KMS-11 (cell line): ENCODE measurements at regions not wholly inside any gene's neighbourhood (a gene's known extent, or its start where the extent isn't known, plus 50 kb on each side); places are given as distances from the start of the nearest gene placed in this dataset.

ENCODE experiments used
- H2AFZ ChIP-seq: fragments of 200-600 bp; sonication (generic); 2 replicates; pipeline ENCODE4 v1.6.1; 2016; ENCODE audit warnings: antibody characterized with exemption, mixed run types, low read depth
- H3K27ac ChIP-seq: fragments of 200-600 bp; sonication (generic); 2 replicates; pipeline ENCODE4 v1.6.1; 2016; ENCODE audit warnings: mild to moderate bottlenecking, mixed run types
- H3K27me3 ChIP-seq: fragments of 200-600 bp; sonication (generic); 2 replicates; pipeline ENCODE4 v1.6.1; 2017; ENCODE audit warnings: mild to moderate bottlenecking, low read depth, mixed run types, moderate library complexity; ENCODE audit not compliant: insufficient read depth
- H3K36me3 ChIP-seq: fragments of 200-600 bp; sonication (generic); 2 replicates; pipeline ENCODE4 v1.6.1; 2017; ENCODE audit warnings: mild to moderate bottlenecking, mixed run types; ENCODE audit not compliant: insufficient read depth
- H3K4me1 ChIP-seq: fragments of 200-600 bp; sonication (generic); 2 replicates; pipeline ENCODE4 v1.6.1; 2016; ENCODE audit warnings: mild to moderate bottlenecking, low read depth, mixed run types; ENCODE audit not compliant: poor library complexity, severe bottlenecking
- H3K4me2 ChIP-seq: fragments of 200-600 bp; sonication (generic); 2 replicates; pipeline ENCODE4 v1.7.0; 2016; ENCODE audit warnings: mild to moderate bottlenecking, mixed run types
- H3K4me3 ChIP-seq: fragments of 200-600 bp; sonication (generic); IDR thresholded peaks from 2 replicates; pipeline ENCODE4 v1.6.1; 2017; ENCODE audit warnings: low read depth, low read length, mixed read lengths; ENCODE audit not compliant: insufficient read depth
- H3K79me2 ChIP-seq: fragments of 200-600 bp; sonication (generic); 2 replicates; pipeline ENCODE4 v1.6.1; 2016; ENCODE audit warnings: low read depth, mixed run types; ENCODE audit not compliant: insufficient read depth
- H3K9ac ChIP-seq: fragments of 200-600 bp; sonication (generic); 2 replicates; pipeline ENCODE4 v1.6.1; 2016; ENCODE audit warnings: mild to moderate bottlenecking, mixed run types
- H4K20me1 ChIP-seq: fragments of 200-600 bp; sonication (generic); 2 replicates; pipeline ENCODE4 v1.6.1; 2016; ENCODE audit warnings: mild to moderate bottlenecking, mixed run types; ENCODE audit not compliant: insufficient read depth
- CTCF ChIP-seq: fragments of 200-600 bp; sonication (generic); conservative IDR thresholded peaks from 2 replicates; pipeline ENCODE4 v1.6.1; 2017; ENCODE audit warnings: low read depth, mild to moderate bottlenecking, antibody characterized with exemption, low read length, moderate library complexity, mixed read lengths

- no peaks in the 10 kb centered on the region for H3K27me3 ChIP-seq
- H4K20me1 ChIP-seq = no peaks in the 10 kb centered on the region
- H3K36me3 ChIP-seq = no peaks in the 10 kb centered on the region
- H3K79me2 ChIP-seq = no peaks in the 10 kb centered on the region
- H3K4me2 ChIP-seq = no peak overlapping the region
- H2AFZ ChIP-seq = no peak overlapping the region
- TF ChIP-seq CTCF = no peak
- H3K4me1 ChIP-seq = no peaks in the 10 kb centered on the region
- H3K9ac ChIP-seq = no peak overlapping the region
- no peak overlapping the region for H3K4me3 ChIP-seq
- H3K27ac ChIP-seq = no peak overlapping the region
These were observed 167.8 kb downstream of the ALG10 start for GRCh38 chr12:34190054-34190453.

GRCh38 chr12:34198924-34199323 lies 176.6 kb downstream of the ALG10 start:
- no peak overlapping the region for H3K9ac ChIP-seq

GRCh38 chr12:34203866-34204620 lies 181.7 kb downstream of the ALG10 start:
- Histone ChIP-seq H4K20me1 (no peaks in the 10 kb centered on the region), H3K79me2 (no peaks in the 10 kb centered on the region), H3K27me3 (no peaks in the 10 kb centered on the region), H3K36me3 (no peaks in the 10 kb centered on the region), H3K4me1 (no peaks in the 10 kb centered on the region), H3K4me2 (no peak overlapping the region), H3K4me3 (no peak overlapping the region), H3K9ac (no peak overlapping the region), H3K27ac (no peak overlapping the region), H2AFZ (no peak overlapping the region)
- TF ChIP-seq CTCF = no peak

More at GRCh38 chr12:34198924-34199323, 176.6 kb downstream of the ALG10 start:
- Histone ChIP-seq H3K4me3 (no peak overlapping the region), H3K36me3 (no peaks in the 10 kb centered on the region), H3K4me1 (no peaks in the 10 kb centered on the region), H2AFZ (no peak overlapping the region), H3K79me2 (no peaks in the 10 kb centered on the region), H3K27ac (no peak overlapping the region), H3K27me3 (no peaks in the 10 kb centered on the region), H4K20me1 (no peaks in the 10 kb centered on the region), H3K4me2 (no peak overlapping the region)
- TF ChIP-seq CTCF = no peak

- H3K4me1 ChIP-seq = no peaks in the 10 kb centered on the region
- H3K27ac ChIP-seq = no peak overlapping the region
- no peak overlapping the region for H2AFZ ChIP-seq
- no peaks in the 10 kb centered on the region for H4K20me1 ChIP-seq
- H3K4me2 ChIP-seq = no peak overlapping the region
- no peaks in the 10 kb centered on the region for H3K79me2 ChIP-seq
- H3K4me3 ChIP-seq = no peak overlapping the region
- H3K36me3 ChIP-seq = no peaks in the 10 kb centered on the region
- TF ChIP-seq CTCF = no peak
- no peaks in the 10 kb centered on the region for H3K27me3 ChIP-seq
- H3K9ac ChIP-seq = no peak overlapping the region
These were observed 182.6 kb downstream of the ALG10 start for GRCh38 chr12:34204830-34205285.
